ENCODE measurements at regions not wholly inside any gene's neighbourhood (a gene's known extent, or its start where the extent isn't known, plus 50 kb on each side); places are given as distances from the start of the nearest gene placed in this dataset.

DNA sequence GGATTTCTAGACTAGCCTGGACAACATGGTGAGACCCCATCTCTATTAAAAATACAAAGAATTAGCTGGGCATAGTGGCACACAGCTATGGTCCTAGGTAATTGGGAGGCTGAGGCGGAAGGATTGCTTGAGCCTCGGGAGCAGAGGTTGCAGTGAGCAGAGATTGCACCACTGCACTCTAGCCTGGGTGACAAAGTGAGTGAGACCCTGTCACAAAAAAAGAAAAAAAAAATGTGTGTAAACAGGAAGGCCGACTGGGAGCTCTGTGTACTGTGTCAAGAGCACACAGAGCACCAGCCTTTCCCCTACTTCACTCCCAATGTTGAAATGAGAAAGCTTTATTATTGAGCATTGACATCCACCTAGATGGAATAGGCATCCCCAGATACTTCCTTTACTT is 681.7 kb upstream of the FSHR start:
- no TSS peak for BruUV-seq (replicated peaks)
- no peaks in the 10 kb centered on the region for H3K4me1 Mint-ChIP-seq (ENCODE audit: insufficient read depth, unreplicated experiment)
- POLR2A ChIA-PET, result no interaction called here

DNA sequence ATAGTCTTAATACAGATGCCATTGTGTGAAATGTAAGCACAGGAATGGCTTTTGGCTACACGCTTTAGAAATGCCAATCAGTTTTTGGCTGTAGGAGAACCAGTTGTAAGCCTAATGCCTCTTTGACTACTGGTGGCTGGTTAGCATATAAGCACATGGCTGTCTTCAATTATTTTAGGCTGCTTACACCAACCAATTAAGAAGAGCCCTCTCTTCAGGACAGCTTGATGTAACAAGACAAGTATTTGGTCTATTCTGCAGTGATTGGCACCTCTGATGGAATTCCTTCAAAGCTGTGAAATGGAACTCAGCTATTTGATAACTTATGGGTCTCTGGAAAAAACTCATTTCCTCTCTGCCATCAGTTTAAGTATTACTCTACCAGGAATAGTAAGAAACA is 680.1 kb upstream of the FSHR start:
- ChIA-PET CTCF (interaction anchor here (0.6 kb wide), 1 partner anchor 993 kb away, joined by 3 read pairs; no protein-coding TSS in a partner anchor), POLR2A (no interaction called here)
- no peaks in the 10 kb centered on the region for H3K36me3 Mint-ChIP-seq (ENCODE audit: insufficient read depth, unreplicated experiment)
- TF ChIP-seq, protein P1, sequence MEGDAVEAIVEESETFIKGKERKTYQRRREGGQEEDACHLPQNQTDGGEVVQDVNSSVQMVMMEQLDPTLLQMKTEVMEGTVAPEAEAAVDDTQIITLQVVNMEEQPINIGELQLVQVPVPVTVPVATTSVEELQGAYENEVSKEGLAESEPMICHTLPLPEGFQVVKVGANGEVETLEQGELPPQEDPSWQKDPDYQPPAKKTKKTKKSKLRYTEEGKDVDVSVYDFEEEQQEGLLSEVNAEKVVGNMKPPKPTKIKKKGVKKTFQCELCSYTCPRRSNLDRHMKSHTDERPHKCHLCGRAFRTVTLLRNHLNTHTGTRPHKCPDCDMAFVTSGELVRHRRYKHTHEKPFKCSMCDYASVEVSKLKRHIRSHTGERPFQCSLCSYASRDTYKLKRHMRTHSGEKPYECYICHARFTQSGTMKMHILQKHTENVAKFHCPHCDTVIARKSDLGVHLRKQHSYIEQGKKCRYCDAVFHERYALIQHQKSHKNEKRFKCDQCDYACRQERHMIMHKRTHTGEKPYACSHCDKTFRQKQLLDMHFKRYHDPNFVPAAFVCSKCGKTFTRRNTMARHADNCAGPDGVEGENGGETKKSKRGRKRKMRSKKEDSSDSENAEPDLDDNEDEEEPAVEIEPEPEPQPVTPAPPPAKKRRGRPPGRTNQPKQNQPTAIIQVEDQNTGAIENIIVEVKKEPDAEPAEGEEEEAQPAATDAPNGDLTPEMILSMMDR (IDR thresholded peaks at IDR 0.05; ENCODE audit: unreplicated experiment), result no peak
- no TSS peak for BruUV-seq (replicated peaks)
- no peak overlapping the region for H3K27ac Mint-ChIP-seq (ENCODE audit: low read depth, unreplicated experiment)
- H3K27me3 Mint-ChIP-seq (ENCODE audit: insufficient read depth, unreplicated experiment), result peaks cover 52% of the 10 kb centered on the region
- no peaks in the 10 kb centered on the region for H3K9me3 Mint-ChIP-seq (ENCODE audit: unreplicated experiment)
- no peak overlapping the region for H3K4me3 Mint-ChIP-seq (ENCODE audit: unreplicated experiment)
- intact Hi-C loops (cut with micrococcal nuclease), result no loop called here
- H3K4me1 Mint-ChIP-seq (ENCODE audit: insufficient read depth, unreplicated experiment), result no peaks in the 10 kb centered on the region
- no peak for DNase-seq (ENCODE audit: unreplicated experiment)

More for the DNA sequence above, 681.7 kb upstream of the FSHR start:
- Mint-ChIP-seq H3K4me3 (ENCODE audit: unreplicated experiment) (no peak overlapping the region), H3K9me3 (ENCODE audit: unreplicated experiment) (no peaks in the 10 kb centered on the region), H3K27me3 (ENCODE audit: insufficient read depth, unreplicated experiment) (peaks cover 63% of the 10 kb centered on the region), H3K36me3 (ENCODE audit: insufficient read depth, unreplicated experiment) (no peaks in the 10 kb centered on the region), H3K27ac (ENCODE audit: low read depth, unreplicated experiment) (no peak overlapping the region)
- intact Hi-C loops (cut with micrococcal nuclease), result no loop called here
- CTCF ChIA-PET, result interaction anchor here (1.0 kb wide), 1 partner anchor 148 kb away, joined by 3 read pairs; no protein-coding TSS in a partner anchor
- TF ChIP-seq, protein P1 (IDR thresholded peaks at IDR 0.05; ENCODE audit: unreplicated experiment), result no peak
- DNase-seq (ENCODE audit: unreplicated experiment), result no peak

DNA sequence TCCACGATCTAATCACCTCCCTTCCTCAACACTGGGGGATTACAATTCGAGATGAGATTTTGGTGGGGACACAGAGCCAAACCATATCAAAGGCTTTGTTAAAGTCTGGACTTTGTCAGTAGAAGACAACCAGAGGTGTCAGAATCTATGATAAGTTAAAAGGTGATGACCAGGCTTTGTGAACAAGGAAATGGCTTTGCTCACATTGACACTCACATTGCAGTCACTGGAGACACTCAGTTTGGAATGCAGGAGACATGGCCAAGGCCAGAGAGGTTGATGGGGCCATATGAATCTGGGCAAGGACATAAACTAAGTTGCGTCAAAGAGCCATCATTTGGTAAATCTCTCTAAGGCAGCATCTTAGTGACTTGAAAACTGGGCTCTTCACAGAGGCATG is 678.2 kb upstream of the FSHR start:
- no peaks in the 10 kb centered on the region for H3K9me3 Mint-ChIP-seq (ENCODE audit: unreplicated experiment)
- ChIA-PET CTCF (interaction anchor here (0.7 kb wide), 1 partner anchor 289 kb away, joined by 3 read pairs; no protein-coding TSS in a partner anchor), POLR2A (no interaction called here)
- no TSS peak for BruUV-seq (replicated peaks)
- H3K27ac Mint-ChIP-seq (ENCODE audit: low read depth, unreplicated experiment), result no peak overlapping the region
- DNase-seq (ENCODE audit: unreplicated experiment), result no peak
- TF ChIP-seq, protein P1 (IDR thresholded peaks at IDR 0.05; ENCODE audit: unreplicated experiment), result no peak
- H3K36me3 Mint-ChIP-seq (ENCODE audit: insufficient read depth, unreplicated experiment), result no peaks in the 10 kb centered on the region
- H3K4me3 Mint-ChIP-seq (ENCODE audit: unreplicated experiment), result no peak overlapping the region
- intact Hi-C loops (cut with micrococcal nuclease), result no loop called here
- H3K4me1 Mint-ChIP-seq (ENCODE audit: insufficient read depth, unreplicated experiment), result no peaks in the 10 kb centered on the region
- peaks cover 34% of the 10 kb centered on the region for H3K27me3 Mint-ChIP-seq (ENCODE audit: insufficient read depth, unreplicated experiment)

DNA sequence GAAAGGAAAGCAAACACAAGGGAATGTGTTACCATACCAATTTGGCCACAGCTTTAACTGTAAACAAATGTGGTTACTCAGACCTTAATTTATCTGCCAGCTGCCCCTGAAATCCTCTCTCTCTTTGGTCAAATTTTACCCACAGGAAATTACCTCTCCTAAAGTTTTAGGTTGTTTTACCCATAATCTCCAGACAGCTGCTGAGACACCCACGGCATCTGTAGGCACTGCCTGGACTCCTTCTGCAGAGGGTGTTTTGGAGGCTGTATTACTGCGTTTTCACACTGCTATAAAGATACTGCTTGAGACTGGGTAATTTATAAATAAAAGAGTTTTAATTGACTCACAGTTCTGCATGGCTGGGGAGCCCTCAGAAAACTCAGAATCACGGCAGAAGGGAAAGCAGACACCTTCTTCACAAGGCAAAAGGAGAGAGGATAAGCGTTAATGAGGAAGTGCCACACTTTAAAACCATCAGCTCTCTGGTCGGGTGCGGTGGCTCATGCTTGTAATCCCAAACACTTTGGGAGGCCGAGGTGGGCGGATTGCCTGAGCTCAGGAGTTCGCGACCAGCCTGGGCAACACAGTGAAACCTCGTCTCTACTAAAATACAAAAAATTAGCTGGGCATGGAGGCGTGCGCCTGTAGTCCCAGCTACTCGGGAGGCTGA is 677.5 kb upstream of the FSHR start:
- ChIA-PET POLR2A (no interaction called here), CTCF (interaction anchor here (0.7 kb wide), 1 partner anchor 290 kb away, joined by 3 read pairs; no protein-coding TSS in a partner anchor)
- no TSS peak for BruUV-seq (replicated peaks)
- peaks cover 27% of the 10 kb centered on the region for H3K27me3 Mint-ChIP-seq (ENCODE audit: insufficient read depth, unreplicated experiment)
- H3K4me1 Mint-ChIP-seq (ENCODE audit: insufficient read depth, unreplicated experiment), result no peaks in the 10 kb centered on the region
- TF ChIP-seq, protein P1 (IDR thresholded peaks at IDR 0.05; ENCODE audit: unreplicated experiment), result no peak
- H3K36me3 Mint-ChIP-seq (ENCODE audit: insufficient read depth, unreplicated experiment), result no peaks in the 10 kb centered on the region
- no peak overlapping the region for H3K27ac Mint-ChIP-seq (ENCODE audit: low read depth, unreplicated experiment)
- no peak overlapping the region for H3K4me3 Mint-ChIP-seq (ENCODE audit: unreplicated experiment)
- H3K9me3 Mint-ChIP-seq (ENCODE audit: unreplicated experiment), result no peaks in the 10 kb centered on the region
- intact Hi-C loops (cut with micrococcal nuclease), result no loop called here
- DNase-seq (ENCODE audit: unreplicated experiment), result no peak
